K562 (cell line): ENCODE measurements at regions not wholly inside any gene's neighbourhood (a gene's known extent, or its start where the extent isn't known, plus 50 kb on each side); places are given as distances from the start of the nearest gene placed in this dataset.

Experiments
- ATAC-seq: fragments of 200-7000 bp; cut with Tn5 transposase; 3 replicates; pipeline ENCODE4 v1.9.1; 2020; ENCODE audit warnings: moderate library complexity
- BruUV-seq: library from RNA; stranded (reverse); fragments of 400-500 nt; replicated peaks from 2 replicates; lab custom pipeline; 2021; lab: Mats Ljungman, UMichigan
- CTCF ChIA-PET: fragments of 300-600 bp; formaldehyde crosslinking; extraction: SDS; loops from one replicate; lab custom pipeline; 2021; ENCODE audit warnings: low intra/inter-chr PET ratio; lab: Yijun Ruan, JAX
- POLR2A ChIA-PET: fragments of 300-600, 350-650 bp; sonication (Branson Sonifier 250); formaldehyde crosslinking; extraction: SDS; loops from one replicate; lab custom pipeline; 2021; ENCODE audit warnings: antibody characterized with exemption, inconsistent platforms; lab: Yijun Ruan, JAX
- DNase-seq, 4 experiments: peaks; one replicate each; pipeline versions ENCODE4 v3.0.0 to v3.0.0-alpha.2; 2011 to 2018; ENCODE audit warnings: low spot score in 3 of 4, mixed read lengths in 3 of 4; ENCODE audit errors: extremely low read depth in 1 of 4
- FAIRE-seq: peaks from 2 replicates; lab custom pipeline; 2011; peaks lifted over from hg19 to GRCh38; lab: Jason Lieb, UNC
- H2AFZ ChIP-seq: 2 replicates; pipeline ENCODE4 v1.6.0; 2011; ENCODE audit warnings: low read depth, low read length, control low read depth, inconsistent platforms
- H3K27ac ChIP-seq: fragments of 200-600 bp; 3 replicates; pipeline ENCODE4 v1.8.0; 2011; ENCODE audit warnings: low read depth, mild to moderate bottlenecking, control low read depth, inconsistent platforms, low read length, moderate library complexity, mixed read lengths; ENCODE audit errors: extremely low read depth
- H3K27me3 ChIP-seq, 2 experiments: fragments of 300-600 bp in 1 of 2; 2 replicates in 1 of 2; 3 replicates in 1 of 2; pipeline versions ENCODE4 v1.6.0 to v1.8.0; 2011; ENCODE audit warnings: inconsistent platforms in 2 of 2, low read length in 2 of 2, mild to moderate bottlenecking in 1 of 2, mixed read lengths in 1 of 2, moderate library complexity in 1 of 2; ENCODE audit not compliant: control insufficient read depth in 2 of 2, insufficient read depth in 2 of 2
- H3K36me3 ChIP-seq: fragments of 300-600 bp; 3 replicates; pipeline ENCODE4 v1.8.0; 2011; ENCODE audit warnings: mild to moderate bottlenecking, low read length, inconsistent platforms; ENCODE audit not compliant: control insufficient read depth, insufficient read depth
- H3K4me1 ChIP-seq, 2 experiments: fragments of 200-600 bp in 1 of 2; replicated peaks in 1 of 2; 2 replicates in 1 of 2; 3 replicates in 1 of 2; pipeline versions ENCODE4 v1.5.1 to v1.8.0; 2011; ENCODE audit warnings: inconsistent platforms in 2 of 2, low read length in 2 of 2, mild to moderate bottlenecking in 1 of 2, mixed read lengths in 1 of 2, moderate library complexity in 1 of 2; ENCODE audit not compliant: control insufficient read depth in 2 of 2, insufficient read depth in 2 of 2
- H3K4me2 ChIP-seq: 2 replicates; pipeline ENCODE4 v1.6.1; 2011; ENCODE audit warnings: low read length, control low read depth, inconsistent platforms, mixed read lengths; ENCODE audit not compliant: insufficient read depth
- H3K4me3 ChIP-seq: fragments of 200-600 bp; sonication (generic), shearing (Covaris generic); 2 replicates; pipeline ENCODE4 v1.5.1; 2016; ENCODE audit warnings: control low read depth, inconsistent platforms
- H3K79me2 ChIP-seq: fragments of 200-600 bp; 3 replicates; pipeline ENCODE4 v1.8.0; 2011; ENCODE audit warnings: low read length, inconsistent platforms; ENCODE audit not compliant: control insufficient read depth, insufficient read depth
- H3K9ac ChIP-seq, 2 experiments: 2 replicates each; pipeline versions ENCODE4 v1.6.0 to v1.6.1; 2011; ENCODE audit warnings: low read depth in 2 of 2, low read length in 2 of 2, control low read depth in 1 of 2, inconsistent platforms in 1 of 2, mild to moderate bottlenecking in 1 of 2, mixed read lengths in 1 of 2; ENCODE audit not compliant: insufficient read depth in 1 of 2
- H3K9me1 ChIP-seq: one replicate; pipeline ENCODE4 v1.6.0; 2011; ENCODE audit warnings: inconsistent platforms, mild to moderate bottlenecking, low read length, moderate library complexity; ENCODE audit not compliant: control insufficient read depth, insufficient read depth
- H3K9me3 ChIP-seq: replicated peaks from 2 replicates; pipeline ENCODE4 v1.5.1; 2011; ENCODE audit warnings: low read depth, low read length, inconsistent platforms; ENCODE audit not compliant: control insufficient read depth, insufficient read depth
- H4K20me1 ChIP-seq: replicated peaks from 2 replicates; pipeline ENCODE4 v1.6.1; 2011; ENCODE audit warnings: low read length, inconsistent platforms, mixed read lengths; ENCODE audit not compliant: control insufficient read depth, insufficient read depth
- LCOR ChIP-seq: sonication (generic); formaldehyde crosslinking; IDR thresholded peaks from 2 replicates; pipeline ENCODE4 v1.8.0; 2022; ENCODE audit warnings: mild to moderate bottlenecking, missing genetic modification reagents
- MTA2 ChIP-seq: fragments of 450-650 bp; IDR thresholded peaks from 2 replicates; pipeline ENCODE4 v1.6.1; 2016; ENCODE audit warnings: low read depth
- NR4A1 ChIP-seq, 2 experiments: fragments of 250-450 bp in 1 of 2; fragments of 450-650 bp in 1 of 2; sonication (Bioruptor Pico) in 1 of 2; IDR thresholded peaks; 2 replicates each; pipeline versions ENCODE4 v1.4.0 to v1.6.1; 2016 to 2020; ENCODE audit warnings: mild to moderate bottlenecking in 2 of 2, missing compliant biosample characterization in 1 of 2, missing genetic modification characterization in 1 of 2, moderate library complexity in 1 of 2
- TGIF2 ChIP-seq: sonication (generic); formaldehyde crosslinking; IDR thresholded peaks from 2 replicates; pipeline ENCODE4 v1.8.1; 2022; ENCODE audit warnings: mild to moderate bottlenecking, missing genetic modification reagents, moderate library complexity
- ZNF408 ChIP-seq: fragments of 250-450 bp; sonication (Bioruptor Pico); IDR thresholded peaks from 2 replicates; pipeline ENCODE4 v1.4.0; 2020; ENCODE audit warnings: low read depth, mild to moderate bottlenecking, moderate library complexity
- WGBS: fragments of 100-300 bp; shearing (Covaris generic); methylation state at CpG from one replicate; pipeline ENCODE4 v1.1.6; 2016; ENCODE audit warnings: low coverage, mixed read lengths; ENCODE audit not compliant: insufficient coverage; ENCODE audit errors: missing lambda C conversion rate; 5-methylcytosine and 5-hydroxymethylcytosine counted together
- in situ Hi-C: fragments of 300-500 bp; cut with MboI; formaldehyde crosslinking; loops from 4 replicates; pipeline ENCODE4 v1.15.0; 2018; ENCODE audit warnings: inconsistent platforms, mixed read lengths
- intact Hi-C: fragments of 100-400 bp; cut with micrococcal nuclease; formaldehyde crosslinking; loops from 2 replicates; pipeline ENCODE4 v1.14.2; 2022
- TF ChIP-seq, protein P1 (sequence below): IDR thresholded peaks from 3 replicates; pipeline ENCODE4 v1.6.1; 2011; ENCODE audit warnings: borderline replicate concordance, mild to moderate bottlenecking, moderate library complexity; ENCODE audit not compliant: insufficient read length; ENCODE audit errors: extremely low read depth
- TF ChIP-seq, protein P2 (sequence below): fragments of 450-650 bp; formaldehyde crosslinking; IDR thresholded peaks from 2 replicates; pipeline ENCODE4 v1.4.0; 2020; ENCODE audit warnings: mild to moderate bottlenecking, mixed read lengths
- TF ChIP-seq, protein P3 (sequence below): IDR thresholded peaks from 3 replicates; pipeline ENCODE4 v1.6.1; 2011; ENCODE audit warnings: borderline replicate concordance, mild to moderate bottlenecking; ENCODE audit not compliant: insufficient read length, insufficient read depth
- TF ChIP-seq, protein P4 (sequence below): fragments of 250-450 bp; sonication (Bioruptor Pico); IDR thresholded peaks from 2 replicates; pipeline ENCODE4 v1.5.0; 2021; ENCODE audit warnings: mild to moderate bottlenecking, moderate library complexity
- TF ChIP-seq, protein P5 (sequence below): IDR thresholded peaks from 2 replicates; pipeline ENCODE4 v1.6.1; 2012; ENCODE audit warnings: low read depth, low read length, improper control_type of control experiment, borderline replicate concordance

DNA sequence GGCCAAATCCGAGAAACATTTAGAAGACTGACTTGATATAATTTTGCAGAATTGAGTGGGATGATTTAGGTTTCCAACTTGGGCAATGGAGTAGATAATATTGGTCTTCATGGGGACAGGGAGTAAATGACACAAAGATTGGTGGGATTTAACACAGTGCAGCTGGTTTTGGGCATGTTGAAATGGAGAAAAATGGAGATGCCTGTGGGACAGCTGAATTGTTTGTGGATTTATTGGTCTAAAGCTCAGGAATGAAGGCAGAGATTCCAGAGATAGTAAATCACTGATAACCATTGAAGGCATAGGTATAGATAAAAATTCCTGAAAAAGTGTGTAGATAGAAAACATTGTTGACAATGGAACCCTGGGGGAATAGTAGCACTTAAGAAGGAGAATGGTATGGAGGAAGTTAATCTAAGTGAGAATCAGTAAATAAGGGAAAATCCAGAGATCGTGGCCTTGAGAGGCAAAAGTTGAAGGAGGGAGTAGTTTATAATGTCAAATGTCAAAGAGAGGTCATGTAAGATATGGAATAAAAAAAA lies 120.9 kb upstream of the ATP2B1 start:
- Histone ChIP-seq H2AFZ (no peak overlapping the region), H3K9ac (no peak overlapping the region), H3K36me3 (no peaks in the 10 kb centered on the region), H4K20me1 (no peaks in the 10 kb centered on the region), H3K27ac (no peak overlapping the region), H3K9me1 (no peaks in the 10 kb centered on the region), H3K4me3 (no peak overlapping the region), H3K9me3 (no peaks in the 10 kb centered on the region), H3K4me1 (peaks cover 0 to 11% of the 10 kb centered on the region in 2 experiments; a peak in 3 of 5 replicates), H3K27me3 (no peaks in the 10 kb centered on the region), H3K79me2 (no peaks in the 10 kb centered on the region), H3K4me2 (no peak overlapping the region)
- in situ Hi-C loops (no loop called here), intact Hi-C loops (no loop called here)
- POLR2A ChIA-PET, result no interaction called here
- no peak for DNase-seq
- no TSS peak for BruUV-seq
- CTCF ChIA-PET, result no interaction called here
- FAIRE-seq, result no peak
- ATAC-seq, result no peak
- WGBS, result 12% methylated on average over 2 of the region's 2 CpGs
- TF ChIP-seq ZNF408 (CRISPR knock-in tag) (no peak), NR4A1 (CRISPR knock-in tag; IDR thresholded peaks at IDR 0.05) (no peak), NR4A1 (tag; IDR thresholded peaks at IDR 0.05) (no peak), LCOR (no peak), TGIF2 (CRISPR knock-in tag) (no peak), MTA2 (no peak)
- TF ChIP-seq, protein P1, sequence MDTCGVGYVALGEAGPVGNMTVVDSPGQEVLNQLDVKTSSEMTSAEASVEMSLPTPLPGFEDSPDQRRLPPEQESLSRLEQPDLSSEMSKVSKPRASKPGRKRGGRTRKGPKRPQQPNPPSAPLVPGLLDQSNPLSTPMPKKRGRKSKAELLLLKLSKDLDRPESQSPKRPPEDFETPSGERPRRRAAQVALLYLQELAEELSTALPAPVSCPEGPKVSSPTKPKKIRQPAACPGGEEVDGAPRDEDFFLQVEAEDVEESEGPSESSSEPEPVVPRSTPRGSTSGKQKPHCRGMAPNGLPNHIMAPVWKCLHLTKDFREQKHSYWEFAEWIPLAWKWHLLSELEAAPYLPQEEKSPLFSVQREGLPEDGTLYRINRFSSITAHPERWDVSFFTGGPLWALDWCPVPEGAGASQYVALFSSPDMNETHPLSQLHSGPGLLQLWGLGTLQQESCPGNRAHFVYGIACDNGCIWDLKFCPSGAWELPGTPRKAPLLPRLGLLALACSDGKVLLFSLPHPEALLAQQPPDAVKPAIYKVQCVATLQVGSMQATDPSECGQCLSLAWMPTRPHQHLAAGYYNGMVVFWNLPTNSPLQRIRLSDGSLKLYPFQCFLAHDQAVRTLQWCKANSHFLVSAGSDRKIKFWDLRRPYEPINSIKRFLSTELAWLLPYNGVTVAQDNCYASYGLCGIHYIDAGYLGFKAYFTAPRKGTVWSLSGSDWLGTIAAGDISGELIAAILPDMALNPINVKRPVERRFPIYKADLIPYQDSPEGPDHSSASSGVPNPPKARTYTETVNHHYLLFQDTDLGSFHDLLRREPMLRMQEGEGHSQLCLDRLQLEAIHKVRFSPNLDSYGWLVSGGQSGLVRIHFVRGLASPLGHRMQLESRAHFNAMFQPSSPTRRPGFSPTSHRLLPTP, result no peak
- TF ChIP-seq, protein P2, sequence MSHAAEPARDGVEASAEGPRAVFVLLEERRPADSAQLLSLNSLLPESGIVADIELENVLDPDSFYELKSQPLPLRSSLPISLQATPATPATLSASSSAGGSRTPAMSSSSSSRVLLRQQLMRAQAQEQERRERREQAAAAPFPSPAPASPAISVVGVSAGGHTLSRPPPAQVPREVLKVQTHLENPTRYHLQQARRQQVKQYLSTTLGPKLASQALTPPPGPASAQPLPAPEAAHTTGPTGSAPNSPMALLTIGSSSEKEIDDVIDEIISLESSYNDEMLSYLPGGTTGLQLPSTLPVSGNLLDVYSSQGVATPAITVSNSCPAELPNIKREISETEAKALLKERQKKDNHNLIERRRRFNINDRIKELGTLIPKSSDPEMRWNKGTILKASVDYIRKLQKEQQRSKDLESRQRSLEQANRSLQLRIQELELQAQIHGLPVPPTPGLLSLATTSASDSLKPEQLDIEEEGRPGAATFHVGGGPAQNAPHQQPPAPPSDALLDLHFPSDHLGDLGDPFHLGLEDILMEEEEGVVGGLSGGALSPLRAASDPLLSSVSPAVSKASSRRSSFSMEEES (CRISPR knock-in tag), result no peak
- TF ChIP-seq, protein P3, sequence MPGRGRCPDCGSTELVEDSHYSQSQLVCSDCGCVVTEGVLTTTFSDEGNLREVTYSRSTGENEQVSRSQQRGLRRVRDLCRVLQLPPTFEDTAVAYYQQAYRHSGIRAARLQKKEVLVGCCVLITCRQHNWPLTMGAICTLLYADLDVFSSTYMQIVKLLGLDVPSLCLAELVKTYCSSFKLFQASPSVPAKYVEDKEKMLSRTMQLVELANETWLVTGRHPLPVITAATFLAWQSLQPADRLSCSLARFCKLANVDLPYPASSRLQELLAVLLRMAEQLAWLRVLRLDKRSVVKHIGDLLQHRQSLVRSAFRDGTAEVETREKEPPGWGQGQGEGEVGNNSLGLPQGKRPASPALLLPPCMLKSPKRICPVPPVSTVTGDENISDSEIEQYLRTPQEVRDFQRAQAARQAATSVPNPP, result no peak
- TF ChIP-seq, protein P4, sequence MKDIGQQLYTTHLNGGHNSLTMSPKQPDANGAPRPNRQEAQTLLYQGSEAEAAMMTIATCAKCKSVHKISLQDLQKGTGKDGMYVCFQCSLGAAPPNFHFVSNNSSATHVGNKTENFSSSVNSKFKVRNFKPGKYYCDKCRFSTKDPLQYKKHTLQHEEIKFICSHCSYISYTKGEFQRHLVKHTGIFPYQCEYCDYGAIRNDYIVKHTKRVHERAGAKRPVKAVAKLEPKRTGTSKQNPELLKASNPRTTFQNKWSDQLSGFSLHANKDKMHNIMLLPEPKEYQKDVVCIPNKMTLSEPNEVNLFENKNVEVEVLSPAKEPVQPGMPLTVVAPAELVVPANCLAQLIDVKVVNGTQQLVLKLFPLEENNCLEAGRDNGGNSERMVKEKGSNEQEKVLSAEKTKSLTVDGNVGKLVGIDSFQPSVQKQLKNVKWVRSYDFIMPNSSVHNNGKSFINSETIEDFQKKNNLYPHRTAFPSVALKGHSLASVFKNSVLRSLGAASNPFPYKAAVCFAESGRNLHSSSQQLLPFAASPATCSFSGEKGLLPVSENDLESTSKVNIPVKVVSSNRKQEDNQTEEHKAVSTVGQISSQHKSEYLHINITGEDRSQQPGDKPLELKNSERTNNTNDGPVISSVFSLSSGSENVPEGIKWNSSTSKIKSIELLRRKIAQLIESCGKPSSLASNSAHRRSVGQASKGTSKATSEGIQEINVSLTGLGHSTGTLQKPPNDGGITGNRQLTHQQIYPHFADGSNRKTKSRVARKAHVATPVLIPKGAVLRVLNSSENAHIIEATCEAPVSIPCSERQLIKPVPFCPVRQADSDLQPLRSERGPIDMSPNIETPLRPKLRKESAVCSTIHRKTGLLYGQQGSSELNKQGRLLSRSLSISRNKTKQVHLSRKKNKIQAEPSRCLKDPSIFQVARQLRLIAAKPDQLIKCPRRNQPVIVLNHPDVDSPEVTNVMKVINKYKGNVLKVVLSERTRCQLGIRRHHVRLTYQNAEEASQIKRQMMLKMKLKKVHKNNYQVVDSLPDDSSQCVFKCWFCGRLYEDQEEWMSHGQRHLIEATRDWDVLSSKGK (CRISPR knock-in tag), result no peak
- TF ChIP-seq, protein P5, sequence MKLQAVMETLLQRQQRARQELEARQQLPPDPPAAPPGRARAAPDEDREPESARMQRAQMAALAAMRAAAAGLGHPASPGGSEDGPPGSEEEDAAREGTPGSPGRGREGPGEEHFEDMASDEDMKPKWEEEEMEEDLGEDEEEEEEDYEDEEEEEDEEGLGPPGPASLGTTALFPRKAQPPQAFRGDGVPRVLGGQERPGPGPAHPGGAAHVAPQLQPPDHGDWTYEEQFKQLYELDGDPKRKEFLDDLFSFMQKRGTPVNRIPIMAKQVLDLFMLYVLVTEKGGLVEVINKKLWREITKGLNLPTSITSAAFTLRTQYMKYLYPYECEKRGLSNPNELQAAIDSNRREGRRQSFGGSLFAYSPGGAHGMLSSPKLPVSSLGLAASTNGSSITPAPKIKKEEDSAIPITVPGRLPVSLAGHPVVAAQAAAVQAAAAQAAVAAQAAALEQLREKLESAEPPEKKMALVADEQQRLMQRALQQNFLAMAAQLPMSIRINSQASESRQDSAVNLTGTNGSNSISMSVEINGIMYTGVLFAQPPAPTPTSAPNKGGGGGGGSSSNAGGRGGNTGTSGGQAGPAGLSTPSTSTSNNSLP, result no peak
